ENCODE measurements at regions not wholly inside any gene's neighbourhood (a gene's known extent, or its start where the extent isn't known, plus 50 kb on each side); places are given as distances from the start of the nearest gene placed in this dataset.
A peak's percentile ranks its signal among the peaks of the same experiment; 100 is the strongest.

- TF ChIP-seq GATA2 (IDR thresholded peaks at IDR 0.05; ENCODE audit: low read depth, low read length) = no peak
- TF ChIP-seq GATA3 (IDR thresholded peaks at IDR 0.05; ENCODE audit: low read depth, low read length) = no peak
Observed at GRCh38 chr2:207390302-207391095, 139.3 kb upstream of the CREB1 start.

GRCh38 chr2:207394203-207394781 lies 135.5 kb upstream of the CREB1 start:
- TF ChIP-seq GATA2 (IDR thresholded peaks at IDR 0.05; ENCODE audit: low read depth, low read length) (no peak), GATA3 (IDR thresholded peaks at IDR 0.05; ENCODE audit: low read depth, low read length) (no peak)

GRCh38 chr2:207394812-207395534 lies 134.8 kb upstream of the CREB1 start:
- no peak for TF ChIP-seq GATA2 (IDR thresholded peaks at IDR 0.05; ENCODE audit: low read depth, low read length)
- TF ChIP-seq GATA3 (IDR thresholded peaks at IDR 0.05; ENCODE audit: low read depth, low read length) = no peak

- TF ChIP-seq GATA2 (IDR thresholded peaks at IDR 0.05; ENCODE audit: low read depth, low read length) (no peak), GATA3 (IDR thresholded peaks at IDR 0.05; ENCODE audit: low read depth, low read length) (no peak)
Observed at GRCh38 chr2:207395535-207396251, 134.1 kb upstream of the CREB1 start.

GRCh38 chr2:207397917-207398655 lies 131.7 kb upstream of the CREB1 start:
- TF ChIP-seq GATA3 (IDR thresholded peaks at IDR 0.05; ENCODE audit: low read depth, low read length) = no peak

- TF ChIP-seq GATA2 (IDR thresholded peaks at IDR 0.05; ENCODE audit: low read depth, low read length) (no peak), GATA3 (IDR thresholded peaks at IDR 0.05; ENCODE audit: low read depth, low read length) (no peak)
Observed at GRCh38 chr2:207399301-207399700, 130.5 kb upstream of the CREB1 start.

GRCh38 chr2:207401338-207401737 lies 128.4 kb upstream of the CREB1 start:
- TF ChIP-seq GATA2 (IDR thresholded peaks at IDR 0.05; ENCODE audit: low read depth, low read length) (no peak), GATA3 (IDR thresholded peaks at IDR 0.05; ENCODE audit: low read depth, low read length) (no peak)

- TF ChIP-seq GATA2 (IDR thresholded peaks at IDR 0.05; ENCODE audit: low read depth, low read length) = no peak
- TF ChIP-seq GATA3 (IDR thresholded peaks at IDR 0.05; ENCODE audit: low read depth, low read length) = no peak
Observed at GRCh38 chr2:207403141-207403540, 126.6 kb upstream of the CREB1 start.

GRCh38 chr2:207403950-207404349 lies 125.8 kb upstream of the CREB1 start:
- TF ChIP-seq GATA3 (IDR thresholded peaks at IDR 0.05; ENCODE audit: low read depth, low read length) = no peak

- TF ChIP-seq GATA2 (IDR thresholded peaks at IDR 0.05; ENCODE audit: low read depth, low read length) (no peak), GATA3 (IDR thresholded peaks at IDR 0.05; ENCODE audit: low read depth, low read length) (no peak)
Observed at GRCh38 chr2:207405150-207405549, 124.6 kb upstream of the CREB1 start.

- no peak for TF ChIP-seq GATA2 (IDR thresholded peaks at IDR 0.05; ENCODE audit: low read depth, low read length)
Observed at GRCh38 chr2:207408086-207408794, 121.5 kb upstream of the CREB1 start.

- TF ChIP-seq GATA3 (IDR thresholded peaks at IDR 0.05; ENCODE audit: low read depth, low read length) (no peak), GATA2 (IDR thresholded peaks at IDR 0.05; ENCODE audit: low read depth, low read length) (no peak)
Observed at GRCh38 chr2:207409517-207409916, 120.2 kb upstream of the CREB1 start.

GRCh38 chr2:207412787-207413310 lies 116.9 kb upstream of the CREB1 start:
- TF ChIP-seq GATA2 (IDR thresholded peaks at IDR 0.05; ENCODE audit: low read depth, low read length) = peak; percentile 26; the same call in 1 of the 2 replicates
- no peak for TF ChIP-seq GATA3 (IDR thresholded peaks at IDR 0.05; ENCODE audit: low read depth, low read length)
